Midbrain (tissue), 1 donor: ENCODE measurements at regions not wholly inside any gene's neighbourhood (a gene's known extent, or its start where the extent isn't known, plus 50 kb on each side); places are given as distances from the start of the nearest gene placed in this dataset.
"Not testable (repeated sequence)": the region's sequence is repeated elsewhere in the genome, so short reads cannot be mapped to it uniquely, and the experiment has no call there.

Experiments used
- DNase-seq: peaks from one replicate; lab custom pipeline; 2025; lab: John Stamatoyannopoulos, UW

- no peak for DNase-seq
Observed at GRCh38 chr16:65725156-65725845, 603.4 kb upstream of the CDH11 start.

- DNase-seq: no peak
Observed at GRCh38 chr16:65722429-65722828, 600.6 kb upstream of the CDH11 start.

- no peak for DNase-seq
Observed at GRCh38 chr16:65717846-65718245, 596.0 kb upstream of the CDH11 start.

GRCh38 chr16:65716737-65717700 lies 595.2 kb upstream of the CDH11 start:
- no peak for DNase-seq

GRCh38 chr16:65713181-65713808 lies 591.4 kb upstream of the CDH11 start:
- DNase-seq: no peak

- DNase-seq: no peak
Observed at GRCh38 chr16:65710107-65710506, 588.2 kb upstream of the CDH11 start.

GRCh38 chr16:65704866-65705265 lies 583.0 kb upstream of the CDH11 start:
- DNase-seq: no peak

GRCh38 chr16:65702707-65703402 lies 581.0 kb upstream of the CDH11 start:
- no peak for DNase-seq

- no peak for DNase-seq
Observed at GRCh38 chr16:65700596-65700995, 578.7 kb upstream of the CDH11 start.

- no peak for DNase-seq
Observed at GRCh38 chr16:65698791-65699321, 577.0 kb upstream of the CDH11 start.

GRCh38 chr16:65697521-65697920 lies 575.7 kb upstream of the CDH11 start:
- DNase-seq: no peak

- DNase-seq: no peak
Observed at GRCh38 chr16:65697065-65697464, 575.2 kb upstream of the CDH11 start.

GRCh38 chr16:65691846-65692245 lies 570.0 kb upstream of the CDH11 start:
- DNase-seq: not testable (repeated sequence)

GRCh38 chr16:65689726-65690125 lies 567.9 kb upstream of the CDH11 start:
- DNase-seq: no peak

GRCh38 chr16:65688301-65688700 lies 566.4 kb upstream of the CDH11 start:
- no peak for DNase-seq

GRCh38 chr16:65684230-65684629 lies 562.4 kb upstream of the CDH11 start:
- no peak for DNase-seq

- DNase-seq: no peak
Observed at GRCh38 chr16:65681406-65681805, 559.5 kb upstream of the CDH11 start.

GRCh38 chr16:65679785-65680184 lies 557.9 kb upstream of the CDH11 start:
- no peak for DNase-seq

GRCh38 chr16:65675161-65675560 lies 553.3 kb upstream of the CDH11 start:
- DNase-seq: no peak

- DNase-seq: no peak
Observed at GRCh38 chr16:65672960-65673359, 551.1 kb upstream of the CDH11 start.

GRCh38 chr16:65671071-65671470 lies 549.2 kb upstream of the CDH11 start:
- no peak for DNase-seq

GRCh38 chr16:65668064-65668595 lies 546.3 kb upstream of the CDH11 start:
- DNase-seq: no peak
